ENCODE measurements at regions not wholly inside any gene's neighbourhood (a gene's known extent, or its start where the extent isn't known, plus 50 kb on each side); places are given as distances from the start of the nearest gene placed in this dataset.

DNA sequence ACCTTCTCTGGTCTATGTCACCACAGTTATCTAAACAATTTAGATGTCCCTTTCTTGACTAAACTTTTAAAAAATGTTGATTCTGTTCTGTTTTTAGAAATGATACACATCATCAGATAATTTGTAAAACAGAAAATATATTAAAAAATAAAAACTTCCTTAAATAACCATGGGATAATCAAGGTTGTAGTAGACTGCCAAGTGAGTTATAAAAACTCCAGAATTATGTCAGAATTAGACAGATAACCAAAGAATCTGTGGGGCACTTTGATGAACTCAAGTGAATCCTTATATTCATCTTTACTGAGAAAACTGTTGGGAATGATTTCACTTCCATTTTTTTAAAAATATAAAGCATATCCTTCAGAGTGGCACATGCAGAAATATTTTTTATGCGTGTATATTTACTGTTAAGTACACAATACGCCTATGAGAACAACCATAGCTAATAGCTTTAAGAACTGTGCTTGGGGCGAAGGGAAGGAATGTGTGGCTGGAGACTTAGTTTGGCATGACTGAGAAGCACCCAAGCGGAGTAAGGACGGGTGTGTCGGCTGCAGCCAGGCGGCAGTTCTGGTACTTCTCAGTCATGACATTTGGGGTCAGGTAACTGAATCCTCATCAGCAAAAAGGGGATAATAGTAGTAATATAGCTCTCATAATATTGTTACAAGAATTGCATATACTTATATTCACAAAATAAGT, 604.7 kb upstream of the CITED2 start:
- Histone ChIP-seq H3K4me3 (ENCODE audit: low read depth, low read length) (no peak overlapping the region), H3K27ac (ENCODE audit: low read depth, low read length) (no peak overlapping the region; the same call in 1 of the 2 replicates), H3K9ac (ENCODE audit: low read length) (no peak overlapping the region), H3K27me3 (ENCODE audit: control insufficient read depth, insufficient read depth, low read length) (no peaks in the 10 kb centered on the region), H3K4me1 (ENCODE audit: control insufficient read depth, insufficient read depth, low read length) (peaks cover 43% of the 10 kb centered on the region), H3K36me3 (ENCODE audit: control insufficient read depth, insufficient read depth, low read length) (no peaks in the 10 kb centered on the region), H3K9me3 (ENCODE audit: control insufficient read depth, insufficient read depth, low read depth, low read length) (no peaks in the 10 kb centered on the region)

DNA sequence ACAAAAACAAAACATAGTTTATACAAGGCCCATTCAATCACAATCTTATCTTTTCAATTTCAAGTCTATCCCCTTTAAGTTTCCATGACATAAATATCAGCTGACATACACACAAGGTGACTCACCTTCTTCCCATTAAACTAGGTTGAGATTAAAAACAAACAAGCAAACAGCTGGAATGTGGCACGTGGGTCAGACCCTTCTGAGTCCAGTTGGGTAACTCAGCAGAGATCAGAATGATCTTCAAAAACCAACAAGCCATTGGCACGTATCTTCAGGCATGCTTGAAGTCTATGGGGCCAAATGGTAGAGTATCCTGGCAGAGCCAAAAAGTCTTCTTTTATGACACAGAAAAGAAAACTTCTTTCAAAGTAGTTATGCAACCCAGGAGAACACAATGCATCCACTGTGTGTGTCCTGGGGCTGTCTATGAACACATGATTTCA, 603.5 kb upstream of the CITED2 start:
- Histone ChIP-seq H3K27me3 (ENCODE audit: control insufficient read depth, insufficient read depth, low read length) (no peaks in the 10 kb centered on the region), H3K36me3 (ENCODE audit: control insufficient read depth, insufficient read depth, low read length) (no peaks in the 10 kb centered on the region), H3K4me3 (ENCODE audit: low read depth, low read length) (no peak overlapping the region), H3K9me3 (ENCODE audit: control insufficient read depth, insufficient read depth, low read depth, low read length) (no peaks in the 10 kb centered on the region), H3K27ac (ENCODE audit: low read depth, low read length) (peak overlapping the region; percentile 44; the same call in 1 of the 2 replicates), H3K9ac (ENCODE audit: low read length) (no peak overlapping the region), H3K4me1 (ENCODE audit: control insufficient read depth, insufficient read depth, low read length) (peaks cover 39% of the 10 kb centered on the region)

DNA sequence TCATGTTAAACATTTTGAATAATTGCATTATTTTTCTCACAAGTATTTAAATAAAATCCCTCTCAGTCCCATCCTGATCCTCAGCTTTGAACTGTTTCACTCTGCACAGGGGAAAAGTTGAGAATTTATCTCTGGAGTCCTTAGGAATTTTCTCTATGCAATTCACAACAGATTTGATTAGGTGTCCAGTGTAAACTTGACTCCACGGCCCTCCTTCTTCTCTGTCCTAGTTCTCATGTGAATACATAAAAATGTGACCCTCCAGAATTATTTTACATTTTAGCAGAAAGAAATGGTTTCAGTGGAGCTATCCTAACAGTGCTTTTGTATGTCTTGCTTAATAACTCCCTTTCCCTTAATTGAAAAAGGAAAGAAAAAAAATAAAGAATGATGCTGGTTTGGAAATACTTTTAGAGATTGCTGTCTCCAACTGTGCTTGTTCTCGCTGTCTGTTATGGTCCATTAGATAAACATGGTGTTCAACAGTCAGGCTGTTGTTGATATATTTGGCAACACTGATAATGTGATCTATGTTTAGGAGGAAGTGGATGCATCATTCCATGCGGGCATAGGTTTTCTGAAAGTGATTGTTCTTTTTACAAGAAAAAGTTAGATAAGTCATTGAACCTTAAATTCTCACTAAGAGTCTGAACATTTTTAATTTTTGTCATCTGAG, 599.4 kb upstream of the CITED2 start:
- Histone ChIP-seq H3K27me3 (ENCODE audit: control insufficient read depth, insufficient read depth, low read length) (no peaks in the 10 kb centered on the region), H3K27ac (ENCODE audit: low read depth, low read length) (no peak overlapping the region), H3K9ac (ENCODE audit: low read length) (no peak overlapping the region), H3K4me3 (ENCODE audit: low read depth, low read length) (no peak overlapping the region), H3K9me3 (ENCODE audit: control insufficient read depth, insufficient read depth, low read depth, low read length) (no peaks in the 10 kb centered on the region; the same call in 1 of the 2 replicates), H3K4me1 (ENCODE audit: control insufficient read depth, insufficient read depth, low read length) (peaks cover 9% of the 10 kb centered on the region; the same call in 1 of the 2 replicates), H3K36me3 (ENCODE audit: control insufficient read depth, insufficient read depth, low read length) (no peaks in the 10 kb centered on the region)

DNA sequence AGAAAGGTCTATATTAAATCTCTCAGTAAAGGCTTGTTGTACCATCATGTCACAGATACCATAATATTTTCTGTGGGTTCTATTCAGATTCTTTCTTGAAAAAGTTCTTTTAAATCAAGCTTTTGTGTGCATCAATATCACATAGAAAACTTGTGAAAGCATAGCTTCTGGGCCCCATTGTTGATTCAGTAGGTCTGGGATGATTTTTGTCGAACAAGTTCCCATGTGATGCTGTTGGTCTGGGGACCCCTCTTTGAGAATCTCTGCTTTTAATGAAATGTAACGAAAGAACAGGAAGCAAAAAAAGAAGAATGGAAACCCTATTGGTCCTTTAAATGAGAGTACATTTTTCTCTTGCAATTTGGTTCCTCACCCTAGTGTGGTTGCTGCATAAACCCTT, 597.7 kb upstream of the CITED2 start:
- H3K4me1 ChIP-seq (ENCODE audit: control insufficient read depth, insufficient read depth, low read length), result no peaks in the 10 kb centered on the region
- no peaks in the 10 kb centered on the region for H3K27me3 ChIP-seq (ENCODE audit: control insufficient read depth, insufficient read depth, low read length)
- no peaks in the 10 kb centered on the region for H3K36me3 ChIP-seq (ENCODE audit: control insufficient read depth, insufficient read depth, low read length)
- no peak overlapping the region for H3K9ac ChIP-seq (ENCODE audit: low read length)
- no peak overlapping the region for H3K4me3 ChIP-seq (ENCODE audit: low read depth, low read length)
- H3K9me3 ChIP-seq (ENCODE audit: control insufficient read depth, insufficient read depth, low read depth, low read length), result no peaks in the 10 kb centered on the region; the same call in 1 of the 2 replicates
- H3K27ac ChIP-seq (ENCODE audit: low read depth, low read length), result no peak overlapping the region

DNA sequence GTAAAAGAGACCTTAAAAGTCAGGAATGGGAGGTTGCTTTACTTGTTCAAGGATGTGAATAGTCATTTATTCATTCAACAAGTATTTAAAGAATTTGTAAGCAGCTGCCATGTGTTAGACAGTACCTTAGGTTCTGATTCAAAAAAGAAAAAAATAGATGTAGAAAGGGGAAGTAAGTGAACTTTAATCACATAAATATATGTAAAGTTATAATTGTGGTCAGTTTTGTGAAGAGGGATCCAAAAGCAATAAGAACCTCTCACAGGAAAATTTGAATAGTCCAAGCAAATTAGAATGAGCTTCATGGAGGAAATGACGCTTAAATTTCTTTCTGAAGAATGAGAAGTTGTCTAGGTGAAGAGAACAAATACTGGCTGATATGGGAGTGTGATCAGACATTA, 596.1 kb upstream of the CITED2 start:
- Histone ChIP-seq H3K9ac (ENCODE audit: low read length) (no peak overlapping the region), H3K27me3 (ENCODE audit: control insufficient read depth, insufficient read depth, low read length) (no peaks in the 10 kb centered on the region), H3K9me3 (ENCODE audit: control insufficient read depth, insufficient read depth, low read depth, low read length) (no peaks in the 10 kb centered on the region; the same call in 1 of the 2 replicates), H3K36me3 (ENCODE audit: control insufficient read depth, insufficient read depth, low read length) (no peaks in the 10 kb centered on the region), H3K4me1 (ENCODE audit: control insufficient read depth, insufficient read depth, low read length) (peaks cover 2% of the 10 kb centered on the region; the same call in 1 of the 2 replicates), H3K4me3 (ENCODE audit: low read depth, low read length) (no peak overlapping the region), H3K27ac (ENCODE audit: low read depth, low read length) (no peak overlapping the region)

DNA sequence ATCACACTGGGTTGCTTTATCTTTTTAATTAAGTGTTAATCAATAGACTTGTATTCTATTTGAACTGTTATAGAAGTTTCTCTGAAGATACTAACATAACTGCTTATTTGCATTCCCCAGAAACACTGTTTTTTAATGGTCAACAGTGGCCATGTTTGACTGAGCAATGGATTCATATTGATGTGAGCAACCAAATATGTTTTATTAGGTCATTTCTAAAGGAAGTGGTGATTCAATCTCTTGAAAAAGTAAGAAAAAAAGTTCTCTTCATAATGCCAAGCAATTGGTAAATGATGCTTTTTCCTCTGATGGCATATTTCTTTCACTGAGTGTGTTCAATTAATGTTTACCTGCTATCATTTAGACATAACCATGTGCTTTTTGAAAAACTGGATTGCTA, 593.0 kb upstream of the CITED2 start:
- Histone ChIP-seq H3K4me3 (ENCODE audit: low read depth, low read length) (no peak overlapping the region), H3K9me3 (ENCODE audit: control insufficient read depth, insufficient read depth, low read depth, low read length) (no peaks in the 10 kb centered on the region; the same call in 1 of the 2 replicates), H3K9ac (ENCODE audit: low read length) (no peak overlapping the region), H3K27ac (ENCODE audit: low read depth, low read length) (no peak overlapping the region), H3K27me3 (ENCODE audit: control insufficient read depth, insufficient read depth, low read length) (no peaks in the 10 kb centered on the region), H3K4me1 (ENCODE audit: control insufficient read depth, insufficient read depth, low read length) (peaks cover 12% of the 10 kb centered on the region; the same call in 1 of the 2 replicates), H3K36me3 (ENCODE audit: control insufficient read depth, insufficient read depth, low read length) (no peaks in the 10 kb centered on the region)

DNA sequence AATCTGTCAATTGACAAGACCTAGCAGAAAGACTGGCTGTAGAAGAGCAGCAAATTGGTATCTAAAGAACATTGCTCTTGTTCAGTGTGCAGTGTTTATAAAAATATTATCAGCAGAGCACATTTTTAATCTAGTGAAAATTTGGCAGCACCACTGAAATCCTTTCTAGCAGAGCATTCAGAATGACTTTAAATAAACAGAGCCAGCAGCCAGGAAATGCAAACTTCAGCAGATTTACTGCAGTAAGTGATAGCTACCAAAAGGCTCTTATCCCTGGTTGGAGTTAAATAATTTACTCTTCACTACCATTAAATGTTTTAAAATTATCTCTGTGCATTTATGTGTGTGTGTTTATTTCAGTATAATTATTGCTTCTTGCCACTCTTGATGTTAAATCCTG, 590.9 kb upstream of the CITED2 start:
- Histone ChIP-seq H3K27ac (ENCODE audit: low read depth, low read length) (no peak overlapping the region), H3K4me3 (ENCODE audit: low read depth, low read length) (no peak overlapping the region), H3K4me1 (ENCODE audit: control insufficient read depth, insufficient read depth, low read length) (peaks cover 12% of the 10 kb centered on the region; the same call in 1 of the 2 replicates), H3K36me3 (ENCODE audit: control insufficient read depth, insufficient read depth, low read length) (no peaks in the 10 kb centered on the region), H3K27me3 (ENCODE audit: control insufficient read depth, insufficient read depth, low read length) (no peaks in the 10 kb centered on the region), H3K9me3 (ENCODE audit: control insufficient read depth, insufficient read depth, low read depth, low read length) (no peaks in the 10 kb centered on the region), H3K9ac (ENCODE audit: low read length) (no peak overlapping the region)

DNA sequence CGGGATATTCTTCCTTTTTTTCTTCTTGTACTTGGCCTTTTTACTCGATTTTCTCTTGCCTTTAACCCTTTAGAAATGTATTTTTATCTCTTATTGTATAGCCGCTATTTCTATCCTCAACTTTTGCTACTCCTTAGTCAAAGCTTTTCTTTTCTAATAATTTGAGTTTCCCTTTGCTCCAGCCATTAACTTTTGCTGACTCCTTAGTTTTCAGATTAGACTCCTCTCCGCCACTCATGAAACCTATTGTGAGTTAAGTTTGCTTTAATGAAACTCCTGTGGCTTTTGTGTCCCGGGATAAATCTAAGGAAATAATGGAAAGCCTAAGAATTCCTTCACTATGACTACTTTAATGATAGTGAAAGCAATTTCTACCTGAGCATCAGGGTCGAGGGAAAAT, 590.3 kb upstream of the CITED2 start:
- Histone ChIP-seq H3K9me3 (ENCODE audit: control insufficient read depth, insufficient read depth, low read depth, low read length) (no peaks in the 10 kb centered on the region), H3K9ac (ENCODE audit: low read length) (no peak overlapping the region), H3K4me1 (ENCODE audit: control insufficient read depth, insufficient read depth, low read length) (peaks cover 12% of the 10 kb centered on the region; the same call in 1 of the 2 replicates), H3K36me3 (ENCODE audit: control insufficient read depth, insufficient read depth, low read length) (no peaks in the 10 kb centered on the region), H3K27ac (ENCODE audit: low read depth, low read length) (no peak overlapping the region), H3K27me3 (ENCODE audit: control insufficient read depth, insufficient read depth, low read length) (no peaks in the 10 kb centered on the region), H3K4me3 (ENCODE audit: low read depth, low read length) (no peak overlapping the region)

DNA sequence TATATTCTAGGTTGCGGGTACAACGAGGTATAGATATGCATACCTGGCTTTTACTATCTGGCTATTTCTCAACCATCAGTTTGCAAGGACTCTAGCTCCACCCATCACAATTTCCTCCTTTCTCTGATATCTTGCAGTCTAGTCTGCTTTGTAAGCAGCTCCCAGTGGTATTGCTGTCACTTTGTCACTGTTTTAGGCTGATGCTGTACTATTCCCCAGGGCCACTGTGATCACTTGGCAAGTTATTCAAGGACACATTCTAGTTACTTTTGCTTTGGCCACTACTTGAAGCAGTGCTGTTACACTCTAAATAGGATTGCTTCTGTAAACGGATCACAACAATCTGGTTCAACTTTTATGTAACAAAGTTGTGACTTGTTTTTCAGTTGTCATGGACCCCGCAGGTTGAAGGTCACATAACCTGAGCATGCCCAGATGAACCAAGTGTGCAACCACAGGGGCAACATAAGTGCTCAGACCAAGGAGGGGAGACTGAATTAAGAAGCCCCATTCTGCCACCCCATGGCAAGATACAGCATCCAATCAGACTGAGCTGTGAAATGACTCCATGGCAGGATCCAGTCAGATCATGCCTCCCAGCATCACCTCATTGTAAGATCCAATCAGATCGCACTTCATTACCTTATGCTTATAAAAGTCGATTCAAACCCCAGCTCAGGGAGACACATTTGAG, 588.4 kb upstream of the CITED2 start:
- Histone ChIP-seq H3K36me3 (ENCODE audit: control insufficient read depth, insufficient read depth, low read length) (no peaks in the 10 kb centered on the region), H3K4me3 (ENCODE audit: low read depth, low read length) (no peak overlapping the region), H3K9me3 (ENCODE audit: control insufficient read depth, insufficient read depth, low read depth, low read length) (no peaks in the 10 kb centered on the region), H3K27ac (ENCODE audit: low read depth, low read length) (no peak overlapping the region), H3K4me1 (ENCODE audit: control insufficient read depth, insufficient read depth, low read length) (peaks cover 12% of the 10 kb centered on the region; the same call in 1 of the 2 replicates), H3K9ac (ENCODE audit: low read length) (no peak overlapping the region), H3K27me3 (ENCODE audit: control insufficient read depth, insufficient read depth, low read length) (no peaks in the 10 kb centered on the region)

DNA sequence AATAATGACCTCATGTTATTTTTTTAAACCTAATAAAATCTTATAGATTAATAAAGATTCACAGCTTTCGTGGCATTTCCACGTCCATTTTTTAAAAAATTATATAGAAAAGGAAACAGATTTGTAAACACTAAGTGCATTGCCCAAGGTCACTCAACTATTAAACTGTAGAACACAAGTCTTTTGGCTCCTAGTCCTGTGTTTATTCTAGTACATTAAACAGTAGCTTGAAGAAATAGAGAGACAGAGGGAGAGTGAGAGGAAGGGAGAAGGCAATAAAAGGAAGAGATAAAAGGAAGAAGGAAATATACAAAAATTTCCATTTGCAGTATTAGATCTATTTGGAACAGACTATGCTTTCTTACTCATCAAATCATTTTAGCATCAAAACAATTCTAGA, 586.7 kb upstream of the CITED2 start:
- H3K27me3 ChIP-seq (ENCODE audit: control insufficient read depth, insufficient read depth, low read length), result no peaks in the 10 kb centered on the region
- no peaks in the 10 kb centered on the region for H3K36me3 ChIP-seq (ENCODE audit: control insufficient read depth, insufficient read depth, low read length)
- no peaks in the 10 kb centered on the region for H3K9me3 ChIP-seq (ENCODE audit: control insufficient read depth, insufficient read depth, low read depth, low read length)
- H3K4me3 ChIP-seq (ENCODE audit: low read depth, low read length), result no peak overlapping the region
- peaks cover 12% of the 10 kb centered on the region; the same call in 1 of the 2 replicates for H3K4me1 ChIP-seq (ENCODE audit: control insufficient read depth, insufficient read depth, low read length)
- no peak overlapping the region for H3K9ac ChIP-seq (ENCODE audit: low read length)
- H3K27ac ChIP-seq (ENCODE audit: low read depth, low read length), result no peak overlapping the region

DNA sequence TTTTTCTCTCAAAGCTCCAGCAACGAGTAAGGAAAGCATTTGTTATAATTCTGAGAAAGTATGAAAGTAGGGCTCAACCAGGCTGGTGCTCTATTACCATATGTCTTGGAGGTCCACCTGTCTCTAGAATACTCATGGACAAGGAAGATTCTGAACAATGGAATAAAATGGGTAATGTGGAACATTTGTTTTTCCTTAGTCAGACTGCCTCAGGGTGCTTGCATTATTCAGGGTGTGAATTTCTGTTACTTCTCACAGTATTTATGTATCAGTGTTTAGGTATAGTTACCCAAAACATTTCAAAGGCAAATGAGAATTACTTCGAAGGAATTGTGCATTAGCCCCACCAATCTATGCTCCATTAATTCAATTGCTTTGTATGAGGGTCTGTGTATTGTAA, 586.2 kb upstream of the CITED2 start:
- no peaks in the 10 kb centered on the region for H3K9me3 ChIP-seq (ENCODE audit: control insufficient read depth, insufficient read depth, low read depth, low read length)
- no peaks in the 10 kb centered on the region for H3K36me3 ChIP-seq (ENCODE audit: control insufficient read depth, insufficient read depth, low read length)
- H3K9ac ChIP-seq (ENCODE audit: low read length), result no peak overlapping the region
- no peak overlapping the region for H3K4me3 ChIP-seq (ENCODE audit: low read depth, low read length)
- H3K4me1 ChIP-seq (ENCODE audit: control insufficient read depth, insufficient read depth, low read length), result peaks cover 11% of the 10 kb centered on the region; the same call in 1 of the 2 replicates
- no peak overlapping the region for H3K27ac ChIP-seq (ENCODE audit: low read depth, low read length)
- H3K27me3 ChIP-seq (ENCODE audit: control insufficient read depth, insufficient read depth, low read length), result no peaks in the 10 kb centered on the region
